ENCODE measurements at regions not wholly inside any gene's neighbourhood (a gene's known extent, or its start where the extent isn't known, plus 50 kb on each side); places are given as distances from the start of the nearest gene placed in this dataset.

GRCh38 chr4:112759313-112759712 is 122.4 kb downstream of the LARP7 start:
- H3K4me3 ChIP-seq: no peak overlapping the region

GRCh38 chr4:112765317-112765974 is 128.5 kb downstream of the LARP7 start:
- peak; percentile 41 to 67 for DNase-seq (ENCODE audit: low read depth in 1 of 2, low spot score in 1 of 2)
- H3K9me3 ChIP-seq (ENCODE audit: low read depth): no peaks in the 10 kb centered on the region
- no peaks in the 10 kb centered on the region for H3K36me3 ChIP-seq
- no peaks in the 10 kb centered on the region for H3K27me3 ChIP-seq
- peak; percentile 60 for TF ChIP-seq CTCF (IDR thresholded peaks at IDR 0.05; ENCODE audit: low read depth, low read length)
- peak overlapping the region; percentile 71 for H3K27ac ChIP-seq
- H3K4me3 ChIP-seq: no peak overlapping the region
- peaks cover 5% of the 10 kb centered on the region for H3K4me1 ChIP-seq (ENCODE audit: low read depth)

More at GRCh38 chr4:112759313-112759712, 122.4 kb downstream of the LARP7 start:
- Histone ChIP-seq H3K27ac (no peak overlapping the region), H3K9me3 (ENCODE audit: low read depth) (no peaks in the 10 kb centered on the region), H3K36me3 (no peaks in the 10 kb centered on the region), H3K27me3 (no peaks in the 10 kb centered on the region), H3K4me1 (ENCODE audit: low read depth) (no peaks in the 10 kb centered on the region)
- no peak for TF ChIP-seq CTCF (IDR thresholded peaks at IDR 0.05; ENCODE audit: low read depth, low read length)
- DNase-seq (ENCODE audit: low read depth in 1 of 2, low spot score in 1 of 2): no peak

DNA sequence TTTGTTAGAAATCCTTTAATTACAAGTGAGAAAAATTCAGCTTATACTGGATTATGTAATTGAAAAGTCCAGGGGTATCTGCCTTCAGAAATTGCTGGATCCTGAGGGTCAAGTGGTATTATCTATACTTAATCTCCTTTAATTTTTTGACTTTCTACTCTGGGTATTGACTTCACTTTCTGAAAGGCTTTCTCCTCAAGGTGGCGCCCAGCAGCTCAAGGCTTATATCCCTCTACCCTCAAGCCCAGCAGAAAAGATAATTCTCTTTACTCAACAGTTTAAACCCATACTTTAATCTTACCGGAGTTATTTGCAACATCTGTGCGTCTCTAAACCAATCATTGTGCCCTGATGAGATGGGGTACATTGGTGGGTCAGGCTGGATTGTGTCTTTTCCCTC is 129.5 kb downstream of the LARP7 start:
- no peaks in the 10 kb centered on the region for H3K36me3 ChIP-seq
- H3K27ac ChIP-seq: no peak overlapping the region
- no peaks in the 10 kb centered on the region for H3K27me3 ChIP-seq
- no peak overlapping the region for H3K4me3 ChIP-seq
- peak; percentile 55 for TF ChIP-seq CTCF (IDR thresholded peaks at IDR 0.05; ENCODE audit: low read depth, low read length)
- no peaks in the 10 kb centered on the region for H3K9me3 ChIP-seq (ENCODE audit: low read depth)
- peak; percentile 13 to 43 for DNase-seq (ENCODE audit: low read depth in 1 of 2, low spot score in 1 of 2)
- peaks cover 5% of the 10 kb centered on the region for H3K4me1 ChIP-seq (ENCODE audit: low read depth)

- Histone ChIP-seq H3K4me1 (ENCODE audit: low read depth) (peaks cover 5% of the 10 kb centered on the region), H3K27ac (no peak overlapping the region), H3K4me3 (no peak overlapping the region), H3K9me3 (ENCODE audit: low read depth) (no peaks in the 10 kb centered on the region), H3K27me3 (no peaks in the 10 kb centered on the region), H3K36me3 (no peaks in the 10 kb centered on the region)
- no peak for TF ChIP-seq CTCF (IDR thresholded peaks at IDR 0.05; ENCODE audit: low read depth, low read length)
- no peak for DNase-seq (ENCODE audit: low read depth in 1 of 2, low spot score in 1 of 2)
Observed at GRCh38 chr4:112767386-112767785, 130.4 kb downstream of the LARP7 start.

- peaks cover 4% of the 10 kb centered on the region for H3K4me1 ChIP-seq (ENCODE audit: low read depth)
- no peak overlapping the region for H3K4me3 ChIP-seq
- no peaks in the 10 kb centered on the region for H3K9me3 ChIP-seq (ENCODE audit: low read depth)
- H3K27ac ChIP-seq: no peak overlapping the region
- no peaks in the 10 kb centered on the region for H3K27me3 ChIP-seq
- DNase-seq (ENCODE audit: low read depth in 1 of 2, low spot score in 1 of 2): no peak
- TF ChIP-seq CTCF (IDR thresholded peaks at IDR 0.05; ENCODE audit: low read depth, low read length): no peak
- no peaks in the 10 kb centered on the region for H3K36me3 ChIP-seq
Observed at GRCh38 chr4:112770114-112770513, 133.2 kb downstream of the LARP7 start.

Data from cardiac muscle cell (in vitro differentiated cells and primary cell).